ENCODE measurements at regions not wholly inside any gene's neighbourhood (a gene's known extent, or its start where the extent isn't known, plus 50 kb on each side); places are given as distances from the start of the nearest gene placed in this dataset.
"Not testable (repeated sequence)": the region's sequence is repeated elsewhere in the genome, so short reads cannot be mapped to it uniquely, and the experiment has no call there.

- DNase-seq (no peak), ATAC-seq (ENCODE audit: low read depth in 2 of 2) (no peak)
- Mint-ChIP-seq H3K4me3 (no peak overlapping the region), H3K27me3 (peaks cover 0 to 8% (median 0%) of the 10 kb centered on the region in 3 donors), H3K9me3 (peaks cover 0 to 10% (median 2%) of the 10 kb centered on the region in 7 donors), H3K27ac (no peak overlapping the region), H3K36me3 (no peaks in the 10 kb centered on the region), H3K4me1 (no peaks in the 10 kb centered on the region)
Measured at GRCh38 chr5:2156358-2157059, 273.8 kb upstream of the IRX4 start.

- Mint-ChIP-seq H3K4me1 (no peaks in the 10 kb centered on the region), H3K4me3 (no peak overlapping the region), H3K9me3 (peaks cover 0 to 6% (median 2%) of the 10 kb centered on the region in 7 donors), H3K36me3 (no peaks in the 10 kb centered on the region), H3K27me3 (peaks cover 0 to 11% (median 0%) of the 10 kb centered on the region in 3 donors), H3K27ac (no peak overlapping the region)
- DNase-seq (no peak), ATAC-seq (ENCODE audit: low read depth in 2 of 2) (no peak)
Measured at GRCh38 chr5:2155556-2155955, 272.8 kb upstream of the IRX4 start.

- peaks cover 0 to 10% (median 2%) of the 10 kb centered on the region in 7 donors for H3K9me3 Mint-ChIP-seq
- DNase-seq (no peak), ATAC-seq (ENCODE audit: low read depth in 2 of 2) (no peak)
- H3K27me3 Mint-ChIP-seq, result peaks cover 0 to 16% (median 0%) of the 10 kb centered on the region in 3 donors
- no peak overlapping the region for H3K4me3 Mint-ChIP-seq
- no peaks in the 10 kb centered on the region for H3K36me3 Mint-ChIP-seq
- H3K27ac Mint-ChIP-seq, result no peak overlapping the region
- H3K4me1 Mint-ChIP-seq, result no peaks in the 10 kb centered on the region
Measured at GRCh38 chr5:2153802-2154201, 271.1 kb upstream of the IRX4 start.

- no peak for ATAC-seq (ENCODE audit: low read depth in 2 of 2)
- peaks cover 0 to 10% (median 2%) of the 10 kb centered on the region in 7 donors for H3K9me3 Mint-ChIP-seq
- DNase-seq, result no peak
- H3K27ac Mint-ChIP-seq, result no peak overlapping the region
- peak overlapping the region in 1 of 8 donors; percentile 54 for H3K4me3 Mint-ChIP-seq
- H3K4me1 Mint-ChIP-seq, result no peaks in the 10 kb centered on the region
- H3K27me3 Mint-ChIP-seq, result peaks cover 0 to 16% (median 0%) of the 10 kb centered on the region in 3 donors
- H3K36me3 Mint-ChIP-seq, result no peaks in the 10 kb centered on the region
Measured at GRCh38 chr5:2153350-2153749, 270.6 kb upstream of the IRX4 start.

GRCh38 chr5:2151301-2151888 is 268.7 kb upstream of the IRX4 start:
- not testable (repeated sequence) for H3K36me3 Mint-ChIP-seq; H3K9me3 Mint-ChIP-seq; DNase-seq; ATAC-seq (ENCODE audit: low read depth in 2 of 2); H3K27ac Mint-ChIP-seq; H3K4me1 Mint-ChIP-seq; H3K4me3 Mint-ChIP-seq
- H3K27me3 Mint-ChIP-seq, result peaks cover 0 to 16% (median 0%) of the 10 kb centered on the region in 3 donors

GRCh38 chr5:2149195-2149539 is 266.4 kb upstream of the IRX4 start:
- Mint-ChIP-seq H3K9me3 (peaks cover 0 to 9% (median 4%) of the 10 kb centered on the region in 7 donors), H3K27ac (no peak overlapping the region), H3K36me3 (no peaks in the 10 kb centered on the region), H3K4me3 (no peak overlapping the region), H3K27me3 (peaks cover 0 to 16% (median 0%) of the 10 kb centered on the region in 3 donors), H3K4me1 (no peaks in the 10 kb centered on the region)
- DNase-seq, result no peak
- ATAC-seq (ENCODE audit: low read depth in 2 of 2), result no peak

GRCh38 chr5:2148312-2149194 is 265.8 kb upstream of the IRX4 start:
- no peak for DNase-seq
- no peak overlapping the region for H3K4me3 Mint-ChIP-seq
- ATAC-seq (ENCODE audit: low read depth in 2 of 2), result no peak
- peaks cover 0 to 16% (median 0%) of the 10 kb centered on the region in 3 donors for H3K27me3 Mint-ChIP-seq
- peaks cover 0 to 9% (median 4%) of the 10 kb centered on the region in 7 donors for H3K9me3 Mint-ChIP-seq
- H3K36me3 Mint-ChIP-seq, result no peaks in the 10 kb centered on the region
- no peaks in the 10 kb centered on the region for H3K4me1 Mint-ChIP-seq
- no peak overlapping the region for H3K27ac Mint-ChIP-seq

GRCh38 chr5:2147504-2148311 is 265.0 kb upstream of the IRX4 start:
- Mint-ChIP-seq H3K27ac (no peak overlapping the region), H3K9me3 (peaks cover 0 to 7% (median 4%) of the 10 kb centered on the region in 7 donors), H3K36me3 (no peaks in the 10 kb centered on the region), H3K4me3 (peak overlapping the region in 1 of 8 donors; percentile 12), H3K27me3 (peaks cover 0 to 12% (median 0%) of the 10 kb centered on the region in 3 donors), H3K4me1 (no peaks in the 10 kb centered on the region)
- DNase-seq, result no peak
- no peak for ATAC-seq (ENCODE audit: low read depth in 2 of 2)

GRCh38 chr5:2143646-2144353 is 261.1 kb upstream of the IRX4 start:
- H3K9me3 Mint-ChIP-seq, result peaks cover 0 to 2% (median 0%) of the 10 kb centered on the region in 7 donors
- no peak for ATAC-seq (ENCODE audit: low read depth in 2 of 2)
- H3K4me3 Mint-ChIP-seq, result no peak overlapping the region
- no peaks in the 10 kb centered on the region for H3K4me1 Mint-ChIP-seq
- no peaks in the 10 kb centered on the region for H3K36me3 Mint-ChIP-seq
- H3K27me3 Mint-ChIP-seq, result peaks cover 0 to 6% (median 6%) of the 10 kb centered on the region in 3 donors
- no peak overlapping the region for H3K27ac Mint-ChIP-seq
- DNase-seq, result no peak

GRCh38 chr5:2143088-2143487 is 260.4 kb upstream of the IRX4 start:
- Mint-ChIP-seq H3K27me3 (peaks cover 0 to 6% (median 6%) of the 10 kb centered on the region in 3 donors), H3K4me3 (no peak overlapping the region), H3K9me3 (peaks cover 0 to 2% (median 0%) of the 10 kb centered on the region in 7 donors), H3K4me1 (no peaks in the 10 kb centered on the region), H3K36me3 (no peaks in the 10 kb centered on the region), H3K27ac (no peak overlapping the region)
- ATAC-seq (ENCODE audit: low read depth in 2 of 2) (no peak), DNase-seq (no peak)

GRCh38 chr5:2142456-2142954 is 259.8 kb upstream of the IRX4 start:
- H3K4me3 Mint-ChIP-seq, result no peak overlapping the region
- no peaks in the 10 kb centered on the region for H3K36me3 Mint-ChIP-seq
- H3K27me3 Mint-ChIP-seq, result peaks cover 0 to 6% (median 6%) of the 10 kb centered on the region in 3 donors
- DNase-seq (no peak), ATAC-seq (ENCODE audit: low read depth in 2 of 2) (no peak)
- no peaks in the 10 kb centered on the region for H3K4me1 Mint-ChIP-seq
- H3K27ac Mint-ChIP-seq, result no peak overlapping the region
- H3K9me3 Mint-ChIP-seq, result peaks cover 0 to 2% (median 0%) of the 10 kb centered on the region in 7 donors

- ATAC-seq (ENCODE audit: low read depth in 2 of 2) (no peak), DNase-seq (no peak)
- H3K4me3 Mint-ChIP-seq, result no peak overlapping the region
- no peak overlapping the region for H3K27ac Mint-ChIP-seq
- H3K4me1 Mint-ChIP-seq, result no peaks in the 10 kb centered on the region
- no peaks in the 10 kb centered on the region for H3K36me3 Mint-ChIP-seq
- peaks cover 0 to 4% (median 0%) of the 10 kb centered on the region in 7 donors for H3K9me3 Mint-ChIP-seq
- H3K27me3 Mint-ChIP-seq, result peaks cover 0 to 6% (median 6%) of the 10 kb centered on the region in 3 donors
Measured at GRCh38 chr5:2141254-2142000, 258.7 kb upstream of the IRX4 start.
